Pancreas (tissue), 10 donors: ENCODE measurements at regions not wholly inside any gene's neighbourhood (a gene's known extent, or its start where the extent isn't known, plus 50 kb on each side); places are given as distances from the start of the nearest gene placed in this dataset.

Source experiments
- ATAC-seq, 4 donors: fragments of 200-7000 bp; cut with Tn5 transposase; one replicate each; pipeline versions ENCODE4 v1.8.0 to v1.9.1; 2020; ENCODE audit warnings: mild to moderate bottlenecking in 4 of 4, moderate library complexity in 4 of 4
- DNase-seq, 6 donors: peaks; one replicate each; pipeline ENCODE4 v3.0.0-alpha.2; 2020
- FAIRE-seq: peaks from 2 replicates; lab custom pipeline; 2012; peaks lifted over from hg19 to GRCh38; lab: Jason Lieb, UNC
- H3K27ac ChIP-seq, 4 donors: fragments of 200-600 bp; sonication (generic); 1 replicate in 3 of 4; 2 replicates in 1 of 4; pipeline versions ENCODE4 v1.5.0 to v1.8.0; 2020
- H3K27me3 ChIP-seq, 4 donors: fragments of 200-600 bp; one replicate each; pipeline ENCODE4 v1.8.0; 2021
- H3K36me3 ChIP-seq, 3 donors: fragments of 200-600 bp; sonication (generic) in 1 of 3; one replicate each; pipeline versions ENCODE4 v1.5.0 to v1.8.0; 2020 to 2021
- H3K4me1 ChIP-seq, 3 donors: fragments of 200-600 bp; one replicate each; pipeline ENCODE4 v1.8.0; 2021
- H3K4me3 ChIP-seq, 4 donors: fragments of 200-600 bp; sonication (generic) in 2 of 4; one replicate each; pipeline versions ENCODE4 v1.5.0 to v1.8.0; 2020 to 2021
- H3K9me3 ChIP-seq, 4 donors: fragments of 200-600 bp; one replicate each; pipeline ENCODE4 v1.8.0; 2021
- CTCF ChIP-seq, 4 donors: fragments of 200-600 bp; sonication (generic) in 3 of 4; IDR thresholded peaks; one replicate each; pipeline versions ENCODE4 v1.5.0 to v1.8.0; 2021; ENCODE audit warnings: antibody characterized with exemption in 4 of 4
- WGBS, 2 donors: extraction: QIAGEN DNeasy Blood & Tissue Kit; methylation state at CpG; one replicate each; pipeline ENCODE4 v1.1.7; 2013; 5-methylcytosine and 5-hydroxymethylcytosine counted together
- intact Hi-C, 3 donors: fragments of 100-400 bp; cut with DNase I; formaldehyde crosslinking; loops; one replicate each; pipeline versions ENCODE4 v1.11.1 to v1.14.2; 2022
- donor health status: healthy with polysubstance abuse.
- donor health status: DM: no; HTN: no; CAD: no; lungs with moderate emphysema.
- donor health status: DM: no; HTN: no; CAD: no.
- donor health status: control.
- donor health status: control.
- donor health status: Bipolar disorder and iron deficiency.
- donor health status: DM: yes; HTN: yes; CAD: no.
- donor health status: DM: no; HTN: no; CAD: no.
- donor health status: DM: no; HTN: no; CAD: no.
- donor health status: DM: yes; HTN: yes; CAD: no.

DNA sequence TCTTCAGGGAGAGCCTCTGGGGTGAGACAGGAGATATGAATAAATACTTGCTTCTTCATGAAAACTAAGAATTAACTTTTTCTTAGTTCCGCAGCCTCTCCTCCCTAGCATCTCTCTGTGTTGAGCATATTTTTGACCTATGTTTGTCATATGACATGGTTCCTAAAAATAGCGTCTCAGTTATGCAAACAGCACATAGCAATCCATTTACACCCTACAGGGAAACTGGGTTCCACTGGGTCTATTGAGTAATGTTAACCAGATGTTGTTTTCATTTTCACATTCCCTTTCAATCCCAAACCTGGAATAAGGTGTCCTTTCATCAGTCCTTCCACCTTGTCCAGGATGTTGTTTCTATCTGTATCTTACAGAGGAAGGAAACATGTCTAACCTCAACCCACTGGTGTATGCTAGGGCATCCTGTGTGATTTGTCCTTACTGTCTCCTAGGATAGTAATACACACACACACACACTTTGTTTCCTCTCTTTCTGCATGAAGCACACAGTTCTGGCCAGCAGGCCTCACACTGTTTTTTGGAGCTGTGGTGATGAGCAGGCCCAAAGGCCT lies 1543.5 kb downstream of the AACS start:
- no peak overlapping the region for H3K4me3 ChIP-seq
- DNase-seq (no peak), FAIRE-seq (no peak), ATAC-seq (peak; percentile 43 to 80 (median 70))
- H3K27ac ChIP-seq: peak overlapping the region in 2 of 4 donors; percentile 60 to 71
- no peaks in the 10 kb centered on the region for H3K36me3 ChIP-seq
- H3K9me3 ChIP-seq: no peaks in the 10 kb centered on the region
- intact Hi-C loops: loop anchor here in 1 of 3 donors (10.0 kb wide), 1 partner anchor 224 kb away; no protein-coding TSS in a partner anchor
- 61 to 69% methylated on average over 2 of the region's 2 CpGs for WGBS, 2 donors
- peaks cover 0 to 13% (median 0%) of the 10 kb centered on the region in 3 donors for H3K4me1 ChIP-seq
- no peak for TF ChIP-seq CTCF (IDR thresholded peaks at IDR 0.05)
- no peaks in the 10 kb centered on the region for H3K27me3 ChIP-seq

DNA sequence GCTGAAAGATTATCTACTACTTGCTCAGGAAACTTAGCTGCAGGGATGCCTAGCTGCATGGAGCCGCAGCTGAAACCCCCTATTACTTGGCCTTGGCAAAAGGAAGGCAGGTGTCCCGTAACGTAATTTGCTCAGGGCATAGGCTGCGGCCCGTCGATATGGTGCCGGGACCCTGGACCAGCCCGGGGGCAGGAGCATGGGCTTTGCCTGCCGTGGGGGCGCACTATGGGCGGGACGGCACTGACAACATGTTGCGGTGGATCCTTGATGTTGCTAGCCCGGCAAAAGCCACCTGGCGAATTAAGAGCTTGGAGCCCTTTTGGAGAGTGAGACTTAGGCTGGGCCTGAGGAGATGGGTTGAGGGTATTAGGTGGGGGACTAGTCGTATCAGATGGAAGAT lies 1551.2 kb downstream of the AACS start:
- intact Hi-C loops: no loop called here
- Histone ChIP-seq H3K27me3 (no peaks in the 10 kb centered on the region), H3K4me3 (no peak overlapping the region), H3K4me1 (no peaks in the 10 kb centered on the region), H3K9me3 (no peaks in the 10 kb centered on the region), H3K27ac (no peak overlapping the region), H3K36me3 (no peaks in the 10 kb centered on the region)
- DNase-seq (no peak), FAIRE-seq (no peak), ATAC-seq (no peak)
- 94% methylated on average over 16 of the region's 16 CpGs for WGBS, 2 donors
- TF ChIP-seq CTCF (IDR thresholded peaks at IDR 0.05): no peak

GRCh38 chr12:126617312-126617711 lies 1552.1 kb downstream of the AACS start:
- H3K4me3 ChIP-seq: no peak overlapping the region
- ATAC-seq: peak in 1 of 4 donors; percentile 36
- H3K9me3 ChIP-seq: no peaks in the 10 kb centered on the region
- peak in 1 of 4 donors; percentile 14 for TF ChIP-seq CTCF (IDR thresholded peaks at IDR 0.05)
- WGBS, 2 donors: 89 to 92% methylated on average over 5 of the region's 5 CpGs
- no peak for DNase-seq
- intact Hi-C loops: no loop called here
- no peaks in the 10 kb centered on the region for H3K4me1 ChIP-seq
- H3K27ac ChIP-seq: no peak overlapping the region
- H3K27me3 ChIP-seq: no peaks in the 10 kb centered on the region
- no peak for FAIRE-seq
- no peaks in the 10 kb centered on the region for H3K36me3 ChIP-seq

DNA sequence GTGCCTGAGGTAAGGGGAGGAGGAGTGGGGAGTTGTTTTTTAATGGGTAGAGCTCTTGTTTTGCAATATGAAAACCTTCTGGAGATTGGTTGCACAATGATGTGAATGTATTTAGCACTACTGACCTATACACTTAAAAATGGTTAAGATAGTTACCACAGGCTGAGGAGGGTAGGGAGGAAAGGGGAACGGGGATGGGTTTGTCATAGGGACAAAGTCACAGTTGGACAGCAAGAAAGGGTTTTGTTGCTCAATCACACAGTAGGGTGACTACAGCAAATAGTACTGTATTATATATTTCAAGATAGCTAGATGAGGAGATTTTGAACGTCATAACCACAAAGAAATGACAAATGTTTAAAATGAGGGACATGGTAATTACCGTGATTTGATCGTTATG lies 1562.4 kb downstream of the AACS start:
- Histone ChIP-seq H3K27ac (no peak overlapping the region), H3K4me1 (no peaks in the 10 kb centered on the region), H3K4me3 (no peak overlapping the region), H3K9me3 (no peaks in the 10 kb centered on the region), H3K36me3 (no peaks in the 10 kb centered on the region), H3K27me3 (no peaks in the 10 kb centered on the region)
- no peak for TF ChIP-seq CTCF (IDR thresholded peaks at IDR 0.05)
- intact Hi-C loops: no loop called here
- no peak for DNase-seq
- WGBS, 2 donors: 65% methylated on average over 4 of the region's 4 CpGs
- no peak for ATAC-seq
- FAIRE-seq: no peak

GRCh38 chr12:126636821-126637220 lies 1571.6 kb downstream of the AACS start:
- no peak for ATAC-seq
- Histone ChIP-seq H3K4me1 (no peaks in the 10 kb centered on the region), H3K27ac (no peak overlapping the region), H3K4me3 (no peak overlapping the region), H3K9me3 (no peaks in the 10 kb centered on the region), H3K36me3 (no peaks in the 10 kb centered on the region), H3K27me3 (no peaks in the 10 kb centered on the region)
- 63 to 71% methylated on average over 4 of the region's 4 CpGs for WGBS, 2 donors
- intact Hi-C loops: no loop called here
- no peak for TF ChIP-seq CTCF (IDR thresholded peaks at IDR 0.05)
- DNase-seq: no peak
- no peak for FAIRE-seq
